H1 (cell line): ENCODE measurements at regions not wholly inside any gene's neighbourhood (a gene's known extent, or its start where the extent isn't known, plus 50 kb on each side); places are given as distances from the start of the nearest gene placed in this dataset.

ENCODE experiments used
- CBX8 ChIP-seq: fragments of 300-800, 300-1000 bp; sonication (generic); IDR thresholded peaks from 2 replicates; pipeline ENCODE4 v1.7.1; 2016; ENCODE audit warnings: low read depth, low read length, borderline replicate concordance
- EGR1 ChIP-seq: IDR thresholded peaks from 2 replicates; pipeline ENCODE4 v1.6.1; 2011; ENCODE audit warnings: low read depth, low read length, borderline replicate concordance
- GABPA ChIP-seq: IDR thresholded peaks from 2 replicates; pipeline ENCODE4 v1.6.1; 2011; ENCODE audit warnings: mild to moderate bottlenecking, low read length, moderate library complexity, borderline replicate concordance; ENCODE audit not compliant: insufficient read depth
- POLR2AphosphoS5 ChIP-seq: IDR thresholded peaks from 2 replicates; pipeline ENCODE4 v1.6.1; 2011; ENCODE audit warnings: low read depth, low read length
- RXRA ChIP-seq: IDR thresholded peaks from 2 replicates; pipeline ENCODE4 v1.6.1; 2011; ENCODE audit warnings: low read depth, mild to moderate bottlenecking, low read length, moderate library complexity; ENCODE audit not compliant: insufficient read depth
- SIRT6 ChIP-seq: IDR thresholded peaks from one replicate; pipeline ENCODE4 v1.7.1; 2012; ENCODE audit warnings: low read length, inconsistent platforms
- SRF ChIP-seq: IDR thresholded peaks from 2 replicates; pipeline ENCODE4 v1.6.1; 2011; ENCODE audit warnings: mild to moderate bottlenecking, low read depth, low read length, moderate library complexity
- TBP ChIP-seq: IDR thresholded peaks from 2 replicates; pipeline ENCODE4 v1.6.1; 2011; ENCODE audit warnings: low read depth, low read length, improper control_type of control experiment
- TF ChIP-seq, protein P1 (sequence below): fragments of 300-600 bp; sonication (generic); IDR thresholded peaks from 2 replicates; pipeline ENCODE4 v1.7.1; 2012; ENCODE audit warnings: low read length, moderate library complexity, mild to moderate bottlenecking, inconsistent platforms; ENCODE audit not compliant: insufficient replicate concordance

GRCh38 chr3:59418836-59419235 is 369.0 kb upstream of the CFAP20DC start (continued):
- TF ChIP-seq, protein P1, sequence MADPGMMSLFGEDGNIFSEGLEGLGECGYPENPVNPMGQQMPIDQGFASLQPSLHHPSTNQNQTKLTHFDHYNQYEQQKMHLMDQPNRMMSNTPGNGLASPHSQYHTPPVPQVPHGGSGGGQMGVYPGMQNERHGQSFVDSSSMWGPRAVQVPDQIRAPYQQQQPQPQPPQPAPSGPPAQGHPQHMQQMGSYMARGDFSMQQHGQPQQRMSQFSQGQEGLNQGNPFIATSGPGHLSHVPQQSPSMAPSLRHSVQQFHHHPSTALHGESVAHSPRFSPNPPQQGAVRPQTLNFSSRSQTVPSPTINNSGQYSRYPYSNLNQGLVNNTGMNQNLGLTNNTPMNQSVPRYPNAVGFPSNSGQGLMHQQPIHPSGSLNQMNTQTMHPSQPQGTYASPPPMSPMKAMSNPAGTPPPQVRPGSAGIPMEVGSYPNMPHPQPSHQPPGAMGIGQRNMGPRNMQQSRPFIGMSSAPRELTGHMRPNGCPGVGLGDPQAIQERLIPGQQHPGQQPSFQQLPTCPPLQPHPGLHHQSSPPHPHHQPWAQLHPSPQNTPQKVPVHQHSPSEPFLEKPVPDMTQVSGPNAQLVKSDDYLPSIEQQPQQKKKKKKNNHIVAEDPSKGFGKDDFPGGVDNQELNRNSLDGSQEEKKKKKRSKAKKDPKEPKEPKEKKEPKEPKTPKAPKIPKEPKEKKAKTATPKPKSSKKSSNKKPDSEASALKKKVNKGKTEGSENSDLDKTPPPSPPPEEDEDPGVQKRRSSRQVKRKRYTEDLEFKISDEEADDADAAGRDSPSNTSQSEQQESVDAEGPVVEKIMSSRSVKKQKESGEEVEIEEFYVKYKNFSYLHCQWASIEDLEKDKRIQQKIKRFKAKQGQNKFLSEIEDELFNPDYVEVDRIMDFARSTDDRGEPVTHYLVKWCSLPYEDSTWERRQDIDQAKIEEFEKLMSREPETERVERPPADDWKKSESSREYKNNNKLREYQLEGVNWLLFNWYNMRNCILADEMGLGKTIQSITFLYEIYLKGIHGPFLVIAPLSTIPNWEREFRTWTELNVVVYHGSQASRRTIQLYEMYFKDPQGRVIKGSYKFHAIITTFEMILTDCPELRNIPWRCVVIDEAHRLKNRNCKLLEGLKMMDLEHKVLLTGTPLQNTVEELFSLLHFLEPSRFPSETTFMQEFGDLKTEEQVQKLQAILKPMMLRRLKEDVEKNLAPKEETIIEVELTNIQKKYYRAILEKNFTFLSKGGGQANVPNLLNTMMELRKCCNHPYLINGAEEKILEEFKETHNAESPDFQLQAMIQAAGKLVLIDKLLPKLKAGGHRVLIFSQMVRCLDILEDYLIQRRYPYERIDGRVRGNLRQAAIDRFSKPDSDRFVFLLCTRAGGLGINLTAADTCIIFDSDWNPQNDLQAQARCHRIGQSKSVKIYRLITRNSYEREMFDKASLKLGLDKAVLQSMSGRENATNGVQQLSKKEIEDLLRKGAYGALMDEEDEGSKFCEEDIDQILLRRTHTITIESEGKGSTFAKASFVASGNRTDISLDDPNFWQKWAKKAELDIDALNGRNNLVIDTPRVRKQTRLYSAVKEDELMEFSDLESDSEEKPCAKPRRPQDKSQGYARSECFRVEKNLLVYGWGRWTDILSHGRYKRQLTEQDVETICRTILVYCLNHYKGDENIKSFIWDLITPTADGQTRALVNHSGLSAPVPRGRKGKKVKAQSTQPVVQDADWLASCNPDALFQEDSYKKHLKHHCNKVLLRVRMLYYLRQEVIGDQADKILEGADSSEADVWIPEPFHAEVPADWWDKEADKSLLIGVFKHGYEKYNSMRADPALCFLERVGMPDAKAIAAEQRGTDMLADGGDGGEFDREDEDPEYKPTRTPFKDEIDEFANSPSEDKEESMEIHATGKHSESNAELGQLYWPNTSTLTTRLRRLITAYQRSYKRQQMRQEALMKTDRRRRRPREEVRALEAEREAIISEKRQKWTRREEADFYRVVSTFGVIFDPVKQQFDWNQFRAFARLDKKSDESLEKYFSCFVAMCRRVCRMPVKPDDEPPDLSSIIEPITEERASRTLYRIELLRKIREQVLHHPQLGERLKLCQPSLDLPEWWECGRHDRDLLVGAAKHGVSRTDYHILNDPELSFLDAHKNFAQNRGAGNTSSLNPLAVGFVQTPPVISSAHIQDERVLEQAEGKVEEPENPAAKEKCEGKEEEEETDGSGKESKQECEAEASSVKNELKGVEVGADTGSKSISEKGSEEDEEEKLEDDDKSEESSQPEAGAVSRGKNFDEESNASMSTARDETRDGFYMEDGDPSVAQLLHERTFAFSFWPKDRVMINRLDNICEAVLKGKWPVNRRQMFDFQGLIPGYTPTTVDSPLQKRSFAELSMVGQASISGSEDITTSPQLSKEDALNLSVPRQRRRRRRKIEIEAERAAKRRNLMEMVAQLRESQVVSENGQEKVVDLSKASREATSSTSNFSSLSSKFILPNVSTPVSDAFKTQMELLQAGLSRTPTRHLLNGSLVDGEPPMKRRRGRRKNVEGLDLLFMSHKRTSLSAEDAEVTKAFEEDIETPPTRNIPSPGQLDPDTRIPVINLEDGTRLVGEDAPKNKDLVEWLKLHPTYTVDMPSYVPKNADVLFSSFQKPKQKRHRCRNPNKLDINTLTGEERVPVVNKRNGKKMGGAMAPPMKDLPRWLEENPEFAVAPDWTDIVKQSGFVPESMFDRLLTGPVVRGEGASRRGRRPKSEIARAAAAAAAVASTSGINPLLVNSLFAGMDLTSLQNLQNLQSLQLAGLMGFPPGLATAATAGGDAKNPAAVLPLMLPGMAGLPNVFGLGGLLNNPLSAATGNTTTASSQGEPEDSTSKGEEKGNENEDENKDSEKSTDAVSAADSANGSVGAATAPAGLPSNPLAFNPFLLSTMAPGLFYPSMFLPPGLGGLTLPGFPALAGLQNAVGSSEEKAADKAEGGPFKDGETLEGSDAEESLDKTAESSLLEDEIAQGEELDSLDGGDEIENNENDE, result no peak
- no peak for TF ChIP-seq TBP
- TF ChIP-seq SIRT6, result no peak
- no peak for TF ChIP-seq CBX8
- TF ChIP-seq SRF, result no peak
- TF ChIP-seq GABPA, result no peak
- no peak for TF ChIP-seq POLR2AphosphoS5
- no peak for TF ChIP-seq EGR1
- no peak for TF ChIP-seq RXRA
